ENCODE measurements at regions not wholly inside any gene's neighbourhood (a gene's known extent, or its start where the extent isn't known, plus 50 kb on each side); places are given as distances from the start of the nearest gene placed in this dataset.
A peak's percentile ranks its signal among the peaks of the same experiment; 100 is the strongest.

DNA sequence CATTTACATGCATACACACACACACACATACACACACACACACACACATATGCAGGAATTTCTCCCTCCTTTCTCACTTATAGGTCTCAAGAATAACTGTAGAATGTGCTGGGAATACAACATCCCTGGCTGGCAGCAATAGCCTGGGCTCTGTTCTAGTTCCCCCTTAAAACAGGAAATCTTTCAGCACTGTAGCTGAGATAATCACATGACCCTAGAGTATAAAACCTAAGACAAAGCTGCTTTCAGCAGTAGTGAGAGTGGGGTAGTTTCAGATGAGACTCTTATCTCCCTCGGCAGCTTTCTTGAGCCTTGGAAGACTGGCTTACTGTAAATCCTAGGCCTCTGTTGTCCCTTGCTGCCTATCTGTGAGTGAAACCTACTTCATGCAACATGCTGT is 137.4 kb upstream of the AKR1E2 start:
- no peak for DNase-seq (ENCODE audit: low read depth)

DNA sequence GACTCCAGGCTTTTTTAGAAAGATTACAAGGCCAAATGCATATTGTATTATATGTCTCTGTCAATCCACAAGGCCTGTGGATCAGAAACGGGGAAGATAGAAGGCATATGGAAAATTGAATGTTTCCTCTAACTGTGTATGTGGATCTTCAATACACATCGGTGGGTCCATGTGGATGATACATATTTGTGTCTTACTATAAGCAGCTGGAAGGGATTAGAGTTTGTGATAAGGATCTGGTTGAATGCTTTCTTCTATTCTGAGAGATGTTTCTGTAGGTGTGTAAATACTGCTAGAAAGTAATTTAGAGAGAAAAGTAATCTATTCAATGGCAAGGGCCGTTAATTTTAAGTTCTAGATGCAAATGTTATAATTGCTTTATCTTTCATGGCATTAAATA is 137.8 kb upstream of the AKR1E2 start:
- DNase-seq (ENCODE audit: low read depth): no peak

DNA sequence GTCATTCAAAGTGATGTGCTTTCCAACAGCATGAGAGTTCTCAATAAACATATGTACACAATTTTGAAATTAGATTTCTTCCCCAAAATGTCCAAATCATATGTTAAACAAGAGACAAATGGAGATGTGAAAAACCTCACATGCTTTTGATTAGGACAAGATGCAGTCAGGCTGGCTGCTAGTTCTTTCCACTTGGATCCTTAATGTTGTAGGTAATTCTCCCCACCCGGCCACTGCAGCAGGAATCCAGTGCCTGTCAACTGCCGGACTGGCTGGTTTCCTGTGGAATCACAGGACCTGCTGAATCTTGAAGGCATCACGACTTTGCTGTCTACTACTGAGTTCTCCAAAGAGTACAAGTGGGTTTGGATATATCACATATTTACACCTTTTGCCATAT is 138.6 kb upstream of the AKR1E2 start:
- no peak for DNase-seq (ENCODE audit: low read depth)

DNA sequence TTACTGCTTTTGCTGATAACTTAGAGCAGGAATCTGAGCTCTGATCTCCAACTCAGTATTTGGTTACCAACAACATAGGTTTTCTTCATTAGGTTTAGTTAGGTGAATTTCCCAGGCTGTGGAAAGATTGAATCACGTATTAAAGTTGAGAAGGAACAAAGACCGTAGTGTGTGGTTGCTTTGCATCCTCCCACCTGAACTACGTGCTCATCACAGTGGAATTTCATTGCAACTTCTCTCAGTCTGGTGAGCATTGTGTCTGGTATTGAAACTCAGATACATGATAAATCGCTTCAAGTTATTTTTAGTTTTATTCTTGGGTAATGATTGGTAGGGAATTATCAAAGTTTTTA is 139.4 kb upstream of the AKR1E2 start:
- no peak for DNase-seq (ENCODE audit: low read depth)

DNA sequence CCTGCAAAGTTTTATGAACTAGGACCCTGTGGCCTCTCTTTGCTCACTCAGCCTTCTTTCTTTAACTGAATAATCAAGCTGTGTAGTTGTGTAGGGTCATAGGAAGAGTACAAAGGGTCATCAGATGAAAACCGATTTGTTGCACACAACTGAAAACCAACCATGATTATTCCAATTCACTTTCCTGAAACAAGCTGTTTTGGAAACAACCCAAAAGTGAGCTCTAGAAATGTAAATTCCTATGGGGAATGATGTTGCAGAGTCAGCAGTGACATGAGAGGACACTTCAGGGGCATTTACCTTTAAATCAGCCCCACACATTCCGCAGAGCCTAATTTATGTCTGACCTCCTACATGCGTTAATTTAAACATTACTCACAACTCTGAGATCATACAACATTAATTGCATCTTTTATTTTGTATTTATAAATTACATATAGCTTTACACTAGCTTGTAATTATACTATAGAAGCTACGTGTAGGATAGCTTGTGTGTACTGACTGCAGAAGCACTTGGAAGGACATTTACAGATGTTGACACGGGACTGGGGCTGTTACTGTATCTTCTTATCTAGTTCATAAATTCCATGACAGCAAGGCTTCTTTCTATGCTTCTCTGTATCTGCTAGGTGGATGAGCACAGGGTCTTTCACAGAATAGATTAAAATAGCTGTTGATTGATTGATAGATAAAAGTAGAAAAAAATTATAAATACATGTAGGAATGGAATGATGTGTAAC is 139.9 kb upstream of the AKR1E2 start:
- no peak for DNase-seq (ENCODE audit: low read depth)

DNA sequence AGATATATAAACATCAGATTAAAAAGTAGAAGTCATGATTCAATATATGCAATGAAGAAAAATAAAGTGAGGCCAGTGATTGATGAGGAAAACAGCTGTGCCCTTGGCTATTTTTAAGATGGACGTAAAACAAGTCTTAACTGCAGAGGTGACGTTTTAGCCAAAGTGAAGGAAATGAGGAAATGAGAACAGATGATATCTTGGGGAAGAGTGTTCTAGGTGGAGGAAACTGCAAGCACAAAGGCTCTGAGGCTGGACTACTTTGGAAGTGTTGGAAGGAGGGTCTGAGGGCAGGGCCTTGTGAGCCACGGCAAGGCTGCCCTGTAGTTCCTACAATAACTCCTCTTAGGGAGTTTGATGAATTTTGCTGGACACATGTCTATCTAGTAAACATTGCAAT is 140.5 kb upstream of the AKR1E2 start:
- no peak for DNase-seq (ENCODE audit: low read depth)

DNA sequence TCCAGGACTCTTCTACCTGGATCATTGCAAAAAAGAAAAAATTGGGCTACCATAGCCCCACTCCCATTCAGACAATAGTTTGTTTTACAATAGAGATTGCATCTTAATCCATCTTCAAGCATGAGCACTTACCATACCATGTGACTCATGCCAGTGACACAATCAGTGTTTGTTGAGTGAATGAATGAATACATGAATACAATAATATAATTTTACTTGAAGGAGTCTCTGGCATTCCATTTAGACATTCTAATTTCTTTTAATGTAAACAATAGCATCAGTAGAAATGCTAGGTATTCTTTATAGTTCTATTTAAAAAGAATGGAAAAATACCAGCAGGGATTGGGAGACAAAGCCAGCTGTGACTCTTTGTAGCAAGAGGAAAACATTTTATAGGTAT is 141.6 kb upstream of the AKR1E2 start:
- no peak for DNase-seq (ENCODE audit: low read depth)

DNA sequence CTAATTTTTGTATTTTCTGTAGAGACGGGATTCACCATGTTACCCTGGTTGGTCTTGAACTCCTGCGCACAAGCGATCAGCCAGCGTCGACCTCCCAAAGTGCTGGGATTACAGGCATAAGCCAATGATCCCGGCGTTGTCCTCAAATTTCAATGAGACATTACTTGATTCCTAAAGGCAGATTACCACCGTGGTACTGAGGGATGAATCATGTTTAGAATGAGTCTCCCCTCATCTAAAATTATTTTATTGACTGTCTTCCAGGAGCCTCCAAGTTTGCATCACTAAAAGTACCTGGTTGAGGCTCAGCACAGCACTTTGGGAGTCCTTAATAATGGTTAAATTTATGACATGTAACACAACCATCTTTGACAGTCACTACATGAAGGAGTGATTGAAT is 142.2 kb upstream of the AKR1E2 start:
- no peak for DNase-seq (ENCODE audit: low read depth)

DNA sequence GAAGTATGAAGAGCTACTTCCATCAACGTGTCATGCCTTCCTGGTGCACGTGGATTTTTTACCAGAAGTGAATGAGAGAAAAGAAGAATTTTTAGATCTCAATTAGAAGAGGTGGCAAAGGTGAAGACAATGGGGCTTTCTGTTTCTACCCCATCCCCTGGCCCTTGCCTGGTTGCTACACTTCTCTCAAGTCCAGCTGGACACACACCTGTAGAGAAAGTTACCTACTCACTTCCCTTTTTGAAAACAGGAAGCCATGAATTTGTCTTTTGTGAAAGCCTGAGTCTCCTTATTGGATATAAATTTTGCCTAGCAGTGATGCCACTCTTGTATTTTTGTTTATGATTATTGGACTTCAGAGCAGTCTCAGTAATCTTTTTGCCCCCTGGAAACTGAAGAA is 142.9 kb upstream of the AKR1E2 start:
- no peak for DNase-seq (ENCODE audit: low read depth)

DNA sequence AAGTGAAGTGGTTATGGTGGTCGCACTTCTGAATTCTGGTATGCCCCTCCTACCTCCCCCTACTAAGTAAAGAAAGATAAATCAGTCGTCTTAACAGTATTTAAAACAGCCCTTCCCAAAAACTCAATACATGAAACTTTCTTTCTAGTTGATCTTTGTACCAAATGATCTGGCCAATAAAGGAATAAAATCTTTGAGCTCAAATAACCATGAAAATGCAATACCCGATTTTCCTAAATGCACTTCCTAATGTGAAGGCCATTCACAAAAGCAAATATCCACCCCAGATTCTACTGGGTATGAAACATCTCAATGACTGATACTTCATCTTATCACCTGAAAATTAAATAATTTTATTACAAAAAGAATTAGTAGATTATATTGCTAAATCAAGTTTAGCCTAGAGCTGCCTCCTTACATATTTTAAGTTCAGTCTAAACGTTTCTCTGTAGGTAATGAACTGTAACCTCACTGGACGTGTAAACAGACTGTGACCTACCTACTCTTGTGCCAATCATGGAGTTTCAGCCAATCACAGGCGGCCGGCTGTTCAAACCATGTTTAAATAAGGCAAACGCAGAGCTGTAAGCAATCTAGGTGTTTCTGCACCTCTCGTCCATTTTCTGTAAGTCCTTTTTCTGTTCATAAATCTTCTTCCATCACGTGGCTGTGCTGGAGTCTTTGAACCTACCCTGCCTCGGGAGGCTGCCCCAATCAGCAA is 146.9 kb upstream of the AKR1E2 start:
- DNase-seq (ENCODE audit: low read depth): no peak

DNA sequence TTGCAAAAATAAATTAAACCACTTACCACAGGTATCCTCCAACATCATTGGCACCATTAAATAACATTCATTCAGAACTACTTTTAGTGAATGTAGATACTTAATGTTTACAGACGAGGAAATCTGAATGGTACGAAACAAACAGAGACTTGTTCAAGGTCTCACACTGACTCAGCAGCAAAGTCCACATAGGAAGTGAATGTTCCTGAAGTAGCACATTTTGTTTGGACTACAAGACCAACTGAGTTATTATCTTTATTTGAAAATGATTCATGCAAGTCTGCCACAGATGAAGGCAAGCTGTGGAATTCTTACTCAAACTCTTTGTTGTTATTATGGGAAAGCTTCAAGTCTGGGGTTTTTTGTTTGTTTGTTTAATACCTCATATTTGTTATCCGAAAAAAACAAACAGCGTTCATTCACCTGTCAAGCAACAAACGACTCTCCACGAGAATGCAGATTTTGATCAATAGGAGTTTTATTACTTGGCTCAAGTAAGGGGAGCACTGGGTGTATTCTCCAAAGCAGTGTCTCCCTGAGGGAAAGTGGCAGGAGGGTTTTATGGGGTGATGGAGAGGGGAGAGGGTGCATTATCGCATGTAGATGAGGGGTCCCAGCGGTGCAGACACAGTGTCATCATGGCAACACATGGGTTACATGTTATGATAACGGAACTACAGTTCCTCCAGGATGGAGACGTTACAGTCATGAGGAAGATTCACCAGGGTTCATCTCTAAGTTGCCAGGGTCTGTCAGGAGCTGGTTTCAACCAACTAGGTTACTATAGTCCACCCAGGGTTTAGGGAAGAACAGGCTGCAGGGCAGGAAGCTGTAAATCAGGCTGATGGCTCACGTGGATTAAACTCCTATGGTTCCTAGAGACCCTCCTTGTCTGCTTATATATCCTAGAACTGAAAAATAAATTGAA is 147.7 kb upstream of the AKR1E2 start:
- DNase-seq (ENCODE audit: low read depth): peak; percentile 72

DNA sequence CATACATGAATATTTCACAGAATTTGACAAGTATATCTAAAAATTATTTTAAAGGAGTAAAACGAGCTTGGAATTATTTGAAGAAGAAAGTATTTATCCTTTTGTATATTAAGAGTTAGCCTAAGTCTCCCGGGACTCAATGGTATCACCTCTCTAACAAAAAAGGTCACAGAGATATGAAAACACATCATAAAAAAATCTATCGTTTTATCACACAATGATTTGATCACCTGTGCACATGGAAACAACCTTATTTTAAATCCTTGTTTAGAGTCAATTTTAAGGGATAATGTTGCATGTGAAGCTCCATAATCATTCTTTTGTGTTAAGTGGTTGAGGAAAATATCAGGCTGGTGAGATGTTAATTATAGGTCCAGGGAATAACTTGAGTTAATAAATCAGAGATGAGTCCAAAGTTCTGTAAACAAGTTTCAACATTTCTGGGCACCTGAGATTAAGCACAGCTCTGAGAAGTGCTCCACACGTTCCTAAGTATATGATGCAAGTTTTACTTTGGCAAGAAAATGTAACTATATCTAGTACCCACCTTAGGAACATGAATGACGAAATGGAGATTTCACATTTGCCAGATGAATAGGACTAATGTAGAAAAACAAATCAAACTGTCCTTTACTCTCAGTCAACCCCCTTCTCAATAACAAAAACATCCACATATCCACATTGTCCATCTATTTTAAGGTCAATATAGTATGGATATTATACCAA is 148.5 kb upstream of the AKR1E2 start:
- peak; percentile 90 for DNase-seq (ENCODE audit: low read depth)

DNA sequence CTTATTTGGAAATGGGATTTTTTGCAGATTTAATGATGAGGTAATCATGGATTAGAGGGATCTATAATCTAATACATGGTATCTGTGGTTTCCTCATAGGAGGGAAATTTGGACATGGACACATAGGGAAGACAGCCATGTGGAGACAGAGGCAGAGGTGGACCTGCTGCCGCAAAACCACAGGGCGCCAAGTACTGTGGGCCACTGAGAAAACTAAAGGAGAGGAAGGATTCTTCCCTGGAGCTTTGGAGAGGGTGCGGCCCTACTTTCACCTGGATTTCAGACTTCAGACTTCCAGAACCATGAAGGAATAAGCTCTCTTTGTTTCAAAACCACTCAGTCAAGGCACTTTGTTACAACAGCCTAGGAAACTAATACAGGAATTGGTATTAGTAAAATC is 149.4 kb upstream of the AKR1E2 start:
- no peak for DNase-seq (ENCODE audit: low read depth)

DNA sequence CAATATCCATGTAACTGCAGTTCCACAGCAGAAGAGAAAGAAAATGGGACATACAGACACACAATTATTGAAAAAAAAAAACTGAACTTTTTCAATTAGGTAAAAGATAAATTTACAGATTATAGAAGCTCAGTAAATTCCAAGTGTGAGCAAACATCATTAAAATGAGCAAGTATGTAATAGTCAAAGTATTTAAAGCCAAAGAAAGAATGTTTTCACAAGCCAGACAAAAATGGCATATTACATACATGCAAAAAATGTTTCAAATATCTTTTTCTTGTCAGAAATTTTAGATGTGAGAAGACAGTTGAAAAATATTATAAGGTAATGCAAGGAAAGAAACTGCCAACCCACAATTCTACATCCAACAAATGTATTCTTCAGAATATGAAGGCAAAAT is 150.2 kb upstream of the AKR1E2 start:
- DNase-seq (ENCODE audit: low read depth): no peak

DNA sequence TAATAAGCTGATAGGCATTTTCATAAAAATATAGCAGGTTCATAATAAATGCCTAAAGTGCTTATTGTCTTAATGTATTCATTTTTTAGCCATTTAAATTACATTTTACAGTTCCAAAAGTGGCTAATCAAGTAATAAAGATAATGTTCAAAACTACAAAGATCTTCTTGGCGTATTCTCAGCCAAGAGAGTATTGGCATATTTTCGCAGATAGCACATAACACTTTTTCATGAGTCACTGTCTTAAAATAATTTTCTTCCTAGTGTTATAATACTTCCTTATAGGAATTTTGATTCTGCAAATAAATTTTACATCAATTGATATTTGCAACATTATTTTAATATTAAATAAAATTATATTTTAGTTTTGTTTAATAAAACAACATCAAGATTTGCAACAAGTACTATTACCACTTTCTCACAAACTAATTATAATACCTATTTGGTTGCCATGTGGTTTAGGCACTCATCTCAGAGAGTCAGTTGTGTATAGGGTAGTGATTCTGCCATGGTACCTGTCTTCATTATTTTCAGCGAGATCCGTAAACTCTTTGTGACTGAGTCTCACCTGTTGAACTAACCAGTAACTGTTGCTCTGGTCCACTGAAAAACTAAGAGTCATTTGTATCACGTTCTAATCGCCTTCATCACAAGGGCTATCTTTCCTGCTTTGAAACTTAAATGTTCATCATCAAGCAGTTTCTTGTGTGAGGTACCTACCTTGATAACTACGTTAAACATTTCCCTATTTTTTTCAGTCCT is 152.5 kb upstream of the AKR1E2 start:
- DNase-seq (ENCODE audit: low read depth): no peak

DNA sequence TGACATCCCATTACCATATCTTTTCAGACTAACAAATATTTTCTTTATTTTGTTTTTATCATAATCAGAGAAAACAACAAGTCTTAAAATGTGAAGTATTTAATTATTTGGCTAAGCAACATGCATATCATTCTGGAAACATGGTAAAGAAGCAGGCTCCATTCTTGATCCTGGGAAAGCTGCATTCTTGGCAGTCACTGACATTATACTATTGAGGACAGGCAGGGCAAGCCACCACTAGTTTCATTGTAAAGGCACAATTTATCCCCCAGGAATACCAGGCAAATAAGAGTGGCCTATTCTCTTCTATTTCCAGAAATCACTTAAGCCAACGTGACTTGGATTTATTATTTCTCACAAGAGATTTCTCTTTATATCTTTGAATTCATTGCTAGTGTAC is 153.8 kb upstream of the AKR1E2 start:
- DNase-seq (ENCODE audit: low read depth): no peak

DNA sequence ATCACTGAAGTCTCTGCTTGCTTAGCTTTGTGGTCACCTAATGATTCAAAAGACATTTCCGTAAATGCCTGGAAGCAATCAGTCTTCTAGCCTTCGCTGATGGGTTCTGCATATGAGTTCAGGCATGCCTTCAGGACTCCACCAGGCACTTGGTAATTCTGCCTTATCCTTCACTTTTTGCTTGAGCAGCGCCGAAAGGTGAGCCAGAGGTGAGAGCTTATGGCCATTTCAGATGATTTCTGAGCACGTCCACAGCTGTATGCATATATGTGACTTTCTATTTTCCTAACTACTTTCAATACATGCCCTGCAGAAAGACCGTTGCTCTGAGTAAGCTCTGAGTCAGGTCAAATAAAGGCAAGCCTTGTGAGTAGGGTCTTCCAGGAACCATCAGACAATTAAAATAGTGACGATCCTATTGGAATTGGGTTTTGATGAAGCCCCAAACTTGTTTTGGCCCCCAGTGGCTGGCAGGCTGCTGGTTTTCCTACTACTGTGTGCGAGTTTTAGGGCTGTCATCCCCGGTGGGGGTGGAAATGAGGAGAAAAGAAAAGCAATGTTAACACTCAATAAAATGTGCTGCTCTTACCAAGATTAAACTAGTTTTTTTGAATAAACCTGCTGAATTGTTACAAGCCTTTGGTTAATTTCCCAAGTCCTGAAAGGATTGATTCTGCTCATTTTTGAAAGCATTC is 154.4 kb upstream of the AKR1E2 start:
- no peak for DNase-seq (ENCODE audit: low read depth)

DNA sequence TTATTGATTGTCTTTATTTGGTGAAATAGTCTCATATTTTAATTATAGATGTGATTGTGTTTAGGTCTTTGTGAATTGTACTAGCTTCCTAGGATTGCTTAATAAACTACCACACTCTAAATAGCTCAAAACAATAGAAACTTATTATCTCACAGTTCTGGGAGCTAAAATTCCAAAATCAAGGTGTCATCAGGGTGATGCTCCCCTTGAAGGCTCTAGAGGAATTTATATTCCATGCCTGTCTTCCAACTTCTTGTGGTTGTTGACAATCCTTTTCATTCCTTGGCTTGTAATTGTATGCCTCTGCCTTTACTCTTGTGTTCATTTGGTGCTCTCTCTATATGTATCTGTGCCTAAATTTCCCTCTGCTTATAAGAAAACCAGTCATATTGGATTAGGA is 155.3 kb upstream of the AKR1E2 start:
- no peak for DNase-seq (ENCODE audit: low read depth)

DNA sequence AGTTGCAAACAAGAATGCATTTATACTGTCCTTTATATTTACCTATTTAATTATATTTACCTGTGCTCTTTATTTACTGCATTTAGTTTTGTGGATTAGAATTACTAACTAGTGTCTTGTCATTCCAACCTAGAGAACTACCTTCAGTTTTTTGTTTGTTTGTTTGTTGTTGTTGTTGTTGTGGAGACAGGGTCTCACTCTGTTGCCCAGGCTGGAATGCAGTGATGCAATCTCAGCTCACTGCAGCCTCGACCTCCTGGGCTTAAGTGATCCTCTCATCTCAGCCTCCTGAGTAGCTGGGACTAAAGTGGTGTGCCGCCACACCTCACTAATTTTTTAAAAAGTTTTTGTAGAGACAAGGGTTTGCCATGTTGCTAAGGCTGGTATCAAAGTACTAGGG is 156.4 kb upstream of the AKR1E2 start:
- DNase-seq (ENCODE audit: low read depth): no peak

DNA sequence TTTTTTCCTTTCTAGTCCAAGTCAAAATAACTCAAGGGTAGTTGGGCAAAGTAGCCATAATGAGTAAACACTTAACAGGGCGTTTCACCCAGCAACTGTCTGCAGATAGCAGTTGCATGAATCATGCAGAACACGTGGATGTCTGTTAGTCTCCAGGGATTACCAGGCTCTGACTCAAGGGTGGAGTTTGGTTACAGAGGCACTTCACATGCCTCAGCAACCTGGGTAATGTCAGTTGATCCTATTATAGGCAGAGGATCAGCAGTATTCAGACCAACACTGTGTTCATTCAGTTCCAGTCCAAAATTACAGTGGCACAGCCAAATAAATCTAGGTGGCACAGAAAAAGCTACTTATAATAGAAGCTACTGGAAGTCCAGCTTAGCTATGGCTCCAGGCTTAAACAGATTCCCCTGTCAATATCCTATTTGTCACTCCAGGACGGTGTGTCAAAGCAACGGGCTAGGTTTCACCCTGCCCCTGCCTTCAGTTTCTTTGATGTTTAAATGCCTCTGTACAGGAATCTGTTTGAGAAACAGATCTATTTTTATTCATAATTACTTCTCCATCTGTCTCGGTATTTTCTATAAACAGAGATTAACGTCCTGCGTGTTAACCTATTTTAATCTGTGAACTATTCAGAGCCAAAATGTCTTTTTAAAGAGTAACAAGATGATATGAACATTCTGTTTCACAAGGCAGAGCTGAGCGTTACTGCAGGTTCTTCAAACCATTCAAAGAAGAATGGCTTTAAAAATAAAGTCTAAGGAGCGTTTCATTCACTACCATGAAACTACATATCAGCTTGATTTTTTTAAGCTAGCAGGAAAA is 162.6 kb upstream of the AKR1E2 start:
- peak; percentile 100 for DNase-seq (ENCODE audit: low read depth)
